Common myeloid progenitor, CD34-positive (primary cell): ENCODE measurements at regions not wholly inside any gene's neighbourhood (a gene's known extent, or its start where the extent isn't known, plus 50 kb on each side); places are given as distances from the start of the nearest gene placed in this dataset.

Source experiments
- CTCF ChIA-PET: fragments of 350-600 bp; sonication (Branson Sonifier 250); formaldehyde crosslinking; loops from one replicate; lab custom pipeline; 2021; ENCODE audit warnings: antibody characterized with exemption; lab: Charles Lee
- POLR2A ChIA-PET: fragments of 350-600 bp; sonication (Branson Sonifier 250); formaldehyde crosslinking; loops from one replicate; lab custom pipeline; 2021; ENCODE audit warnings: antibody characterized with exemption; lab: Charles Lee
- DNase-seq, 3 donors: peaks; one replicate each; pipeline versions ENCODE4 v3.0.0 to v3.0.0-alpha.2; 2013
- H3K27ac ChIP-seq, 2 experiments: 1 replicate in 1 of 2; 2 replicates in 1 of 2; pipeline ENCODE4 v1.7.0; 2013; ENCODE audit warnings: inconsistent platforms in 2 of 2, low read length in 2 of 2, mild to moderate bottlenecking in 2 of 2, low read depth in 1 of 2, moderate library complexity in 1 of 2; ENCODE audit not compliant: severe bottlenecking in 2 of 2, insufficient read depth in 1 of 2, poor library complexity in 1 of 2
- H3K27me3 ChIP-seq, 5 experiments: replicated peaks in 2 of 5; 1 replicate in 3 of 5; 2 replicates in 2 of 5; pipeline versions ENCODE4 v1.6.1 to v1.7.0; 2013; ENCODE audit warnings: low read length in 4 of 5, mild to moderate bottlenecking in 2 of 5, moderate library complexity in 2 of 5, inconsistent platforms in 1 of 5; ENCODE audit not compliant: insufficient read depth in 5 of 5, control insufficient read depth in 4 of 5
- H3K36me3 ChIP-seq, 4 experiments: 1 replicate in 2 of 4; 2 replicates in 2 of 4; pipeline versions ENCODE4 v1.6.1 to v1.7.0; 2013; ENCODE audit warnings: low read length in 3 of 4, control low read depth in 1 of 4, mild to moderate bottlenecking in 1 of 4; ENCODE audit not compliant: control insufficient read depth in 4 of 4, insufficient read depth in 4 of 4
- H3K4me1 ChIP-seq, 4 experiments: 1 replicate in 3 of 4; 2 replicates in 1 of 4; pipeline versions ENCODE4 v1.6.1 to v1.7.1; 2013; ENCODE audit warnings: low read length in 3 of 4, mild to moderate bottlenecking in 3 of 4, control low read depth in 1 of 4, inconsistent platforms in 1 of 4, moderate library complexity in 1 of 4; ENCODE audit not compliant: control insufficient read depth in 4 of 4, insufficient read depth in 4 of 4; ENCODE audit errors: control extremely low read depth in 1 of 4
- H3K4me3 ChIP-seq, 7 experiments: 1 replicate in 4 of 7; 2 replicates in 3 of 7; pipeline versions ENCODE4 v1.5.1 to v1.7.0; 2013; ENCODE audit warnings: mild to moderate bottlenecking in 7 of 7, low read length in 6 of 7, moderate library complexity in 6 of 7, inconsistent platforms in 2 of 7, low read depth in 2 of 7, control low read depth in 1 of 7; ENCODE audit not compliant: insufficient read depth in 4 of 7, control insufficient read depth in 1 of 7; ENCODE audit errors: extremely low read depth in 1 of 7
- H3K9me3 ChIP-seq, 5 experiments: 1 replicate in 4 of 5; 2 replicates in 1 of 5; pipeline versions ENCODE4 v1.6.1 to v1.7.1; 2013; ENCODE audit warnings: low read length in 4 of 5, mild to moderate bottlenecking in 2 of 5, inconsistent platforms in 1 of 5, low read depth in 1 of 5, moderate library complexity in 1 of 5; ENCODE audit not compliant: control insufficient read depth in 4 of 5, insufficient read depth in 2 of 5; ENCODE audit errors: control extremely low read depth in 1 of 5
- WGBS: methylation state at CpG from one replicate; pipeline ENCODE4 v1.1.5; 2013; ENCODE audit not compliant: insufficient coverage; 5-methylcytosine and 5-hydroxymethylcytosine counted together

DNA sequence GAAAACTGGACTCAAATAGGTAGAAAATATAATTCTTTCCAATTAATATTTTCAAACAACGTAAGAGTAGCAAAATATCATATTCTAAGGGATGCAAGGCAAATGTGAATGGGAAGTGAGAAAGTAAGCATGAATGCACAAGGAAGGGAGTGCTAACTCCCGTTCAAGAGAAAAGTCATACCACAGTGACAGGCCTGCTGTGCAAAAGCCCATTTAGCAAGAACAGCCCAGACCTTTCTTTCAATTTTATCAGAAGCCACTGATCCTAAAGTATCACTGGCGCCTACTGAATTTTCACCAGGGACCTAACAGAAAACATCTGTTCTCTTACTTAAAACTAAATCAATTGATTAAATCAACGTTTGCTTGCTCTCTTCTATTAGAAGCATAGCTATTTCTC, 157.9 kb upstream of the DKK2 start:
- H3K9me3 ChIP-seq, result no peaks in the 10 kb centered on the region
- no peaks in the 10 kb centered on the region for H3K36me3 ChIP-seq
- no peak overlapping the region for H3K4me3 ChIP-seq
- WGBS, result 100% methylated on average over 1 of the region's 4 CpGs
- POLR2A ChIA-PET, result no interaction called here
- DNase-seq, result no peak
- no peaks in the 10 kb centered on the region for H3K4me1 ChIP-seq
- no peaks in the 10 kb centered on the region for H3K27me3 ChIP-seq
- H3K27ac ChIP-seq, result no peak overlapping the region
- CTCF ChIA-PET, result no interaction called here

GRCh38 chr4:107192601-107193000, 156.5 kb upstream of the DKK2 start:
- no peaks in the 10 kb centered on the region for H3K27me3 ChIP-seq
- ChIA-PET CTCF (no interaction called here), POLR2A (no interaction called here)
- H3K4me3 ChIP-seq, result no peak overlapping the region
- no peaks in the 10 kb centered on the region for H3K9me3 ChIP-seq
- no peaks in the 10 kb centered on the region for H3K36me3 ChIP-seq
- H3K27ac ChIP-seq, result no peak overlapping the region
- H3K4me1 ChIP-seq, result no peaks in the 10 kb centered on the region
- no peak for DNase-seq
- 93% methylated on average over 4 of the region's 6 CpGs for WGBS

- POLR2A ChIA-PET, result no interaction called here
- Histone ChIP-seq H3K4me1 (no peaks in the 10 kb centered on the region), H3K9me3 (no peaks in the 10 kb centered on the region), H3K27me3 (no peaks in the 10 kb centered on the region), H3K27ac (no peak overlapping the region), H3K36me3 (no peaks in the 10 kb centered on the region), H3K4me3 (no peak overlapping the region)
- WGBS, result no CpG with 5 or more reads among the region's 2 CpGs
- CTCF ChIA-PET, result no interaction called here
- DNase-seq, result no peak
These were observed 151.0 kb upstream of the DKK2 start for GRCh38 chr4:107187091-107187490.

- Histone ChIP-seq H3K36me3 (no peaks in the 10 kb centered on the region), H3K4me1 (no peaks in the 10 kb centered on the region), H3K9me3 (no peaks in the 10 kb centered on the region), H3K27ac (no peak overlapping the region), H3K4me3 (no peak overlapping the region), H3K27me3 (no peaks in the 10 kb centered on the region)
- CTCF ChIA-PET, result interaction anchor here (0.9 kb wide), 1 partner anchor 10 kb away, joined by 3 read pairs; no protein-coding TSS in a partner anchor
- peak; percentile 19 to 54 (median 52) for DNase-seq
- POLR2A ChIA-PET, result no interaction called here
- 20% methylated on average over 1 of the region's 3 CpGs for WGBS
These were observed 147.2 kb upstream of the DKK2 start for GRCh38 chr4:107183155-107183774.

DNA sequence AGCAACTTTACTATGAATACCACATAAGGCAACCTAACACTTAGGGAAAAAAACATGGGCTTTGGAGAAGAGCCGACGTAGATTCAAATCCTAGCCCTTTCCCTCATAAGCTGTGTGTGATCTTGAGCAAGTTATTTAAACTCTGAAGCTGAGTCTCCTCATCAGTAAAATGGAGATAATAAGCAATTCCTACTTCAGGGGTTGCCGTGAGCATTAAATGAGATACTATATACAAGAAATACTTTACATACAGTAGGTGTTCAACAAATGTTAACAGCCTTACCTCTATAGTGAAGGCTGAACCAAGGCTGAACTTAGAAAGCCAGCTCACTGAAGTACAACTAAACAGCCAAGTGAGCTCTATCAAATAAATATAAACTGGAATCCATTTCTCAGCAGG, 146.2 kb upstream of the DKK2 start:
- H3K36me3 ChIP-seq, result no peaks in the 10 kb centered on the region
- no peak overlapping the region for H3K27ac ChIP-seq
- no CpG with 5 or more reads among the region's 3 CpGs for WGBS
- no peaks in the 10 kb centered on the region for H3K9me3 ChIP-seq
- ChIA-PET POLR2A (no interaction called here), CTCF (no interaction called here)
- no peaks in the 10 kb centered on the region for H3K4me1 ChIP-seq
- no peaks in the 10 kb centered on the region for H3K27me3 ChIP-seq
- no peak overlapping the region for H3K4me3 ChIP-seq
- DNase-seq, result no peak

DNA sequence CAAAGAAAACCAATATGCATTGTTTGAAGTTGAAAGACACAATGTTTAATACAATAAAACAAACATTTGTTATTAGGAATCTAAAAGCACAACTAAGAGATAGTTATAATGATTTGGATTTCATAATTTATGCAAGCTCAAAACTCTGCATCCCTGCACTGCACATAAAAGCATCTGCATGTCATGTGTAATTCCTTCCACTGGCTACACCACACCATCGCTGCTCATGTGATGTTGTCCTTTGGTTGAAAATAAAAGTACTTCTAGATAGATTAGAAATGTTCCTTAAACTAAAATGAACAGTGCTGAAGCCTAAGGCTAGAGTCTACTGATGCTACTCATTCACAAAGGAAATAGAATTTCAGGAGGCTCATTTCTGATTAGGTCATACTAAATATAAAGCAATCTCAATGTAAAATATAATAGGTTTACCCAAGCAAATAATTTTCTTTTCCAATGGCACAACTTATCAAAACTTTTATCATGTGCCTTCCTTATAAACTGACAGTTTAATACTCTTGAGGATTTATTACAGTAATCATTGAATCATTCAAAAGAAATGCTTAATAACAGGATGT, 130.8 kb upstream of the DKK2 start:
- DNase-seq, result no peak
- Histone ChIP-seq H3K4me1 (no peaks in the 10 kb centered on the region), H3K27me3 (no peaks in the 10 kb centered on the region), H3K27ac (no peak overlapping the region), H3K9me3 (peaks cover 0 to 4% (median 0%) of the 10 kb centered on the region in 5 experiments), H3K4me3 (no peak overlapping the region), H3K36me3 (no peaks in the 10 kb centered on the region)
- CTCF ChIA-PET, result no interaction called here
- WGBS, result no CpG with 5 or more reads among the region's 1 CpG
- POLR2A ChIA-PET, result no interaction called here

GRCh38 chr4:107166181-107166580, 130.1 kb upstream of the DKK2 start:
- ChIA-PET CTCF (no interaction called here), POLR2A (no interaction called here)
- Histone ChIP-seq H3K27me3 (no peaks in the 10 kb centered on the region), H3K36me3 (no peaks in the 10 kb centered on the region), H3K4me1 (no peaks in the 10 kb centered on the region), H3K4me3 (no peak overlapping the region), H3K9me3 (peaks cover 0 to 4% (median 0%) of the 10 kb centered on the region in 5 experiments), H3K27ac (no peak overlapping the region)
- no peak for DNase-seq
